SK-N-SH treated with all-trans-retinoic acid at 6 μM for 48 hours (cell line): ENCODE measurements at regions not wholly inside any gene's neighbourhood (a gene's known extent, or its start where the extent isn't known, plus 50 kb on each side); places are given as distances from the start of the nearest gene placed in this dataset.

ENCODE experiments used
- ATAC-seq: fragments of 200-7000 bp; cut with Tn5 transposase; 3 replicates; pipeline ENCODE4 v1.9.1; 2020; ENCODE audit warnings: mild to moderate bottlenecking, moderate library complexity
- ARNTL ChIP-seq: fragments of 450-650 bp; formaldehyde crosslinking; IDR thresholded peaks from 2 replicates; pipeline ENCODE4 v1.5.0; 2020; ENCODE audit warnings: low read depth, mild to moderate bottlenecking, moderate library complexity, borderline replicate concordance
- BACH2 ChIP-seq: fragments of 250-450 bp; sonication (Bioruptor Pico); IDR thresholded peaks from 2 replicates; pipeline ENCODE4 v1.9.0; 2021; ENCODE audit warnings: mild to moderate bottlenecking, borderline replicate concordance
- ESRRG ChIP-seq: fragments of 250-450 bp; sonication (Bioruptor Pico); IDR thresholded peaks from 2 replicates; pipeline ENCODE4 v1.6.1; 2021; ENCODE audit warnings: mild to moderate bottlenecking
- GLIS3 ChIP-seq: fragments of 250-450 bp; sonication (Bioruptor Pico); IDR thresholded peaks from 2 replicates; pipeline ENCODE4 v1.5.0; 2020; ENCODE audit warnings: mild to moderate bottlenecking, moderate library complexity
- ISL1 ChIP-seq: fragments of 250-450 bp; sonication (Bioruptor Pico); IDR thresholded peaks from 2 replicates; pipeline ENCODE4 v2.1.2; 2022; ENCODE audit warnings: mild to moderate bottlenecking, moderate library complexity
- POU6F1 ChIP-seq: fragments of 250-450 bp; sonication (Bioruptor Pico); IDR thresholded peaks from 2 replicates; pipeline ENCODE4 v1.8.0; 2021; ENCODE audit warnings: low read depth, mild to moderate bottlenecking, moderate library complexity, borderline replicate concordance
- PPARA ChIP-seq: fragments of 250-450 bp; sonication (Bioruptor Pico); IDR thresholded peaks from 2 replicates; pipeline ENCODE4 v1.5.0; 2020; ENCODE audit warnings: mild to moderate bottlenecking, borderline replicate concordance
- RARB ChIP-seq: fragments of 250-450 bp; sonication (Bioruptor Pico); IDR thresholded peaks from 2 replicates; pipeline ENCODE4 v1.8.0; 2021; ENCODE audit warnings: mild to moderate bottlenecking, moderate library complexity
- SNAI2 ChIP-seq: fragments of 250-450 bp; sonication (Bioruptor Pico); IDR thresholded peaks from 2 replicates; pipeline ENCODE4 v1.5.0; 2020; ENCODE audit warnings: mild to moderate bottlenecking, moderate library complexity
- TCF4 ChIP-seq: fragments of 250-450 bp; sonication (Bioruptor Pico); IDR thresholded peaks from 2 replicates; pipeline ENCODE4 v1.8.0; 2021; ENCODE audit warnings: mild to moderate bottlenecking, moderate library complexity, borderline replicate concordance
- TOX ChIP-seq: fragments of 250-450 bp; sonication (Bioruptor Pico); IDR thresholded peaks from 2 replicates; pipeline ENCODE4 v1.8.0; 2021; ENCODE audit warnings: mild to moderate bottlenecking, moderate library complexity, borderline replicate concordance
- ZC3H10 ChIP-seq: fragments of 250-450 bp; sonication (Bioruptor Pico); IDR thresholded peaks from 2 replicates; pipeline ENCODE4 v1.5.1; 2021; ENCODE audit warnings: mild to moderate bottlenecking, moderate library complexity
- ZFP3 ChIP-seq: fragments of 250-450 bp; sonication (Bioruptor Pico); IDR thresholded peaks from 2 replicates; pipeline ENCODE4 v1.5.0; 2020; ENCODE audit warnings: mild to moderate bottlenecking, moderate library complexity
- ZNF565 ChIP-seq: fragments of 450-650 bp; formaldehyde crosslinking; conservative IDR thresholded peaks from 2 replicates; pipeline ENCODE4 v1.5.0; 2020; ENCODE audit warnings: low read depth, mild to moderate bottlenecking, moderate library complexity
- ZNF70 ChIP-seq: fragments of 450-650 bp; formaldehyde crosslinking; IDR thresholded peaks from 2 replicates; pipeline ENCODE4 v1.5.0; 2020; ENCODE audit warnings: mild to moderate bottlenecking, moderate library complexity
- ZNF8 ChIP-seq: fragments of 450-650 bp; formaldehyde crosslinking; IDR thresholded peaks from 2 replicates; pipeline ENCODE4 v1.5.0; 2020; ENCODE audit warnings: mild to moderate bottlenecking, moderate library complexity
- TF ChIP-seq, protein P1 (sequence below): fragments of 250-450 bp; sonication (Bioruptor Pico); IDR thresholded peaks from 2 replicates; pipeline ENCODE4 v1.5.1; 2021; ENCODE audit warnings: mild to moderate bottlenecking, moderate library complexity
- TF ChIP-seq, protein P2 (sequence below): fragments of 250-450 bp; sonication (Bioruptor Pico); IDR thresholded peaks from 2 replicates; pipeline ENCODE4 v1.8.0; 2020; ENCODE audit warnings: mild to moderate bottlenecking, moderate library complexity, borderline replicate concordance

DNA sequence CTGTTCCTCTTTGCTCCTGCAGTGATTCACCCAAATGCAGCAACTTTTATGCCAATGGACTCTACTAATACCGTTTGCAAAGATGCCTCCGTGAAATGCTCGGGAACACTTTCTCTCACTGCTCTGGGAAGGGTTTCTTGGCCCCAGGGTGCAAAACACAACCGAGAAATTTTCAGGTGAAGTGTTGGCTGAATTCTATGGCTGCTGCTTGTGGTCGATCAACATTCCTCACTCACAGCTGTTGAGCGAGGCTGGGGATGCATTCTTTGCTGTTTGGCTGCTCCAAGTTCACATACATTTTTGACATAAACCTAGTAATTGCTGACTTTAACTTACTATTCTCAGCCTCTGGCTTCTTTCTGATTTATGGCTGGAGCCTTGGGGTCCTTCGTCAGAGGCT, 342.0 kb upstream of the CHD6 start:
- ATAC-seq: no peak

DNA sequence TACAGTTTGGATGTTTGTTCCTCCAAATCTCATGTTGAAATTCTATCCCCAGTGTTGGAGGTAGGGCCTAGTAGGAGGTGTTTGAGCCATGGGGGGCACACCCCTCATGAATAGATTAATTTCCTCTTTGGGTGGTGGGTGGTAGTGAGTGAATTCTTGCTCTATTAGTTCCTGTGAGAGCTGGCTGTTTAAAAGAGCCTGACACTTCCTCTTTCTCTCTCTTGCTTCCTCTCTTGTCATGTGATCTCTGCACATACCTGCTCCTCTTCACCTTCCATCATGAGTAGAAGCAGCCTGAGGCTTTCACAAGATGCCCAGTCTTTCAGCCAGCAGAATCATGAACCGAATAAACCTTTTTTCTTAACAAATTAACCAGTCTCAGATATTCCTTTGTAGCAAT, 340.2 kb upstream of the CHD6 start:
- ATAC-seq: no peak
- TF ChIP-seq ARNTL (CRISPR knock-in tag) (no peak), TCF4 (CRISPR knock-in tag) (no peak), ZNF565 (CRISPR knock-in tag) (no peak), ISL1 (CRISPR knock-in tag) (no peak), ESRRG (CRISPR knock-in tag) (no peak), ZNF70 (CRISPR knock-in tag) (no peak), BACH2 (CRISPR knock-in tag) (no peak), ZC3H10 (no peak), TOX (CRISPR knock-in tag) (no peak)
- TF ChIP-seq, protein P1, sequence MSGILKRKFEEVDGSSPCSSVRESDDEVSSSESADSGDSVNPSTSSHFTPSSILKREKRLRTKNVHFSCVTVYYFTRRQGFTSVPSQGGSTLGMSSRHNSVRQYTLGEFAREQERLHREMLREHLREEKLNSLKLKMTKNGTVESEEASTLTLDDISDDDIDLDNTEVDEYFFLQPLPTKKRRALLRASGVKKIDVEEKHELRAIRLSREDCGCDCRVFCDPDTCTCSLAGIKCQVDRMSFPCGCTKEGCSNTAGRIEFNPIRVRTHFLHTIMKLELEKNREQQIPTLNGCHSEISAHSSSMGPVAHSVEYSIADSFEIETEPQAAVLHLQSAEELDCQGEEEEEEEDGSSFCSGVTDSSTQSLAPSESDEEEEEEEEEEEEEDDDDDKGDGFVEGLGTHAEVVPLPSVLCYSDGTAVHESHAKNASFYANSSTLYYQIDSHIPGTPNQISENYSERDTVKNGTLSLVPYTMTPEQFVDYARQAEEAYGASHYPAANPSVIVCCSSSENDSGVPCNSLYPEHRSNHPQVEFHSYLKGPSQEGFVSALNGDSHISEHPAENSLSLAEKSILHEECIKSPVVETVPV: no peak
- TF ChIP-seq, protein P2, sequence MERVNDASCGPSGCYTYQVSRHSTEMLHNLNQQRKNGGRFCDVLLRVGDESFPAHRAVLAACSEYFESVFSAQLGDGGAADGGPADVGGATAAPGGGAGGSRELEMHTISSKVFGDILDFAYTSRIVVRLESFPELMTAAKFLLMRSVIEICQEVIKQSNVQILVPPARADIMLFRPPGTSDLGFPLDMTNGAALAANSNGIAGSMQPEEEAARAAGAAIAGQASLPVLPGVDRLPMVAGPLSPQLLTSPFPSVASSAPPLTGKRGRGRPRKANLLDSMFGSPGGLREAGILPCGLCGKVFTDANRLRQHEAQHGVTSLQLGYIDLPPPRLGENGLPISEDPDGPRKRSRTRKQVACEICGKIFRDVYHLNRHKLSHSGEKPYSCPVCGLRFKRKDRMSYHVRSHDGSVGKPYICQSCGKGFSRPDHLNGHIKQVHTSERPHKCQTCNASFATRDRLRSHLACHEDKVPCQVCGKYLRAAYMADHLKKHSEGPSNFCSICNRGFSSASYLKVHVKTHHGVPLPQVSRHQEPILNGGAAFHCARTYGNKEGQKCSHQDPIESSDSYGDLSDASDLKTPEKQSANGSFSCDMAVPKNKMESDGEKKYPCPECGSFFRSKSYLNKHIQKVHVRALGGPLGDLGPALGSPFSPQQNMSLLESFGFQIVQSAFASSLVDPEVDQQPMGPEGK (CRISPR knock-in tag): no peak
- TF ChIP-seq, all 23 proteins: peak for 0

More for the DNA sequence above, 342.0 kb upstream of the CHD6 start:
- TF ChIP-seq TCF4 (CRISPR knock-in tag): no peak
- no peak for TF ChIP-seq ESRRG (CRISPR knock-in tag)
- TF ChIP-seq GLIS3: no peak
- TF ChIP-seq ARNTL (CRISPR knock-in tag): no peak
- no peak for TF ChIP-seq ZC3H10
- no peak for TF ChIP-seq ZNF565 (CRISPR knock-in tag)
- TF ChIP-seq ISL1 (CRISPR knock-in tag): no peak
- no peak for TF ChIP-seq SNAI2 (CRISPR knock-in tag)
- TF ChIP-seq ZNF8 (CRISPR knock-in tag): no peak
- TF ChIP-seq PPARA (CRISPR knock-in tag): no peak
- TF ChIP-seq TOX (CRISPR knock-in tag): no peak
- no peak for TF ChIP-seq RARB

DNA sequence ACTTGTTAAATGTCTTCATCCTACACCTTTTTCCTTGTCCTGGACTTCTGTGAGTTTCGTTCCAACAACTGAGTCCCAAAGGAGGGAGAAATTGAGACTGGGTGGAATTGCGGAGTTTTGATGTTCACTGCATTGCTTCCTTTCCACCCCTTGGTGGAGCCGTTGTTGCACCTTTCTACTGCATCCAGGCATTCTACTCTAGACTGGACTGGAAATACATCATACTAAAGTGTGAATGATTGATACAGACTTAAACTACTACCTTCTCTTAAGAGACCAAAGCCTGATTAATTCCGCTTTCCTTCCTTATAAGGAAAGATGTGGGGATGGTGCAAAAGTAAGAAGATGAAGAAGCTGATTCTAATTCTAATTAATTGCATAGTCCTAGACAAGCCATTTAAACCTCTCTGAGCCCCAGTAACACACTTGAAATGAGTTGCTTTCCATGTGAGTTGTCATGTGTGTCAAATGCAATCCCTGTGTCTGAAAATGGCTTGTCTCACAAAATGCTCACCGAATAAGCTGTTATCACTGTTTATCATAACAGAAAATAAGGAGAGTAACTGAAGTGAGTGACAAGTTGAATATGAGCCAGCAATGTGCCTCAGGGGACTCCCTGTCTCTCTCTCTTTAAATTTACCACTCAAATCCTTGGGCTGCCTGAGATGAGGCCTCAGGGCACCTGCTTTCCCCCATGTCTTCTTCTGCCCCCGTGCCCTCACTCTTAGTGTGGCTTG, 338.3 kb upstream of the CHD6 start:
- TF ChIP-seq, protein P1: no peak
- TF ChIP-seq, protein P2 (CRISPR knock-in tag): no peak
- no peak for TF ChIP-seq POU6F1 (CRISPR knock-in tag)
- no peak for TF ChIP-seq ISL1 (CRISPR knock-in tag)
- TF ChIP-seq ZNF70 (CRISPR knock-in tag): no peak
- TF ChIP-seq TCF4 (CRISPR knock-in tag): no peak
- no peak for TF ChIP-seq ZFP3 (CRISPR knock-in tag)
- no peak for TF ChIP-seq GLIS3
- TF ChIP-seq TOX (CRISPR knock-in tag): no peak
- TF ChIP-seq SNAI2 (CRISPR knock-in tag): no peak
- no peak for ATAC-seq
